ENCODE measurements at regions not wholly inside any gene's neighbourhood (a gene's known extent, or its start where the extent isn't known, plus 50 kb on each side); places are given as distances from the start of the nearest gene placed in this dataset.

- no peak overlapping the region for H2AFZ ChIP-seq (ENCODE audit: low read depth, low read length)
- CTCF ChIA-PET: no interaction called here
- H3K9me1 ChIP-seq (replicated peaks; ENCODE audit: control insufficient read depth, extremely low read depth, insufficient read depth, low read length): no peaks in the 10 kb centered on the region
- no peak overlapping the region for H3K9ac ChIP-seq (replicated peaks; ENCODE audit: extremely low read depth, insufficient read depth, low read length)
- H3K79me2 ChIP-seq (ENCODE audit: control insufficient read depth, insufficient read depth, low read length): no peaks in the 10 kb centered on the region
- no peak for FAIRE-seq
- no peak for TF ChIP-seq JUN (IDR thresholded peaks at IDR 0.05; ENCODE audit: borderline replicate concordance, insufficient read depth, insufficient read length, low read depth)
- DNase-seq (ENCODE audit: low read depth, low spot score): no peak
- H3K36me3 ChIP-seq (ENCODE audit: control insufficient read depth in 2 of 2, extremely low read depth in 1 of 2, insufficient read depth in 2 of 2, low read length in 2 of 2): no peaks in the 10 kb centered on the region
- no peaks in the 10 kb centered on the region for H4K20me1 ChIP-seq (replicated peaks; ENCODE audit: control insufficient read depth, extremely low read depth, insufficient read depth, low read length)
- no peaks in the 10 kb centered on the region for H3K9me3 ChIP-seq (replicated peaks; ENCODE audit: control insufficient read depth, insufficient read depth, low read length)
- H3K4me1 ChIP-seq (ENCODE audit: control insufficient read depth, extremely low read depth, insufficient read depth, low read length): no peaks in the 10 kb centered on the region
- dilution Hi-C loops (cut with MboI; ENCODE audit: extremely low pct_ligation_motif_present, low sequenced_read_pairs): no loop called here
- POLR2A ChIA-PET: no interaction called here
- H3K4me2 ChIP-seq (ENCODE audit: insufficient read depth, low read length): no peak overlapping the region
- BruUV-seq (replicated peaks): no TSS peak
- intact Hi-C loops (cut with micrococcal nuclease): no loop called here
- no peaks in the 10 kb centered on the region for H3K27me3 ChIP-seq (ENCODE audit: control insufficient read depth in 2 of 2, insufficient read depth in 2 of 2, low read length in 2 of 2)
- H3K4me3 ChIP-seq (replicated peaks in 1 of 3; ENCODE audit: insufficient read depth in 1 of 3, low read depth in 1 of 3, low read length in 3 of 3): no peak overlapping the region
- H3K27ac ChIP-seq (ENCODE audit: insufficient read depth, low read depth, low read length): no peak overlapping the region
These were observed 328.7 kb downstream of the SMAD2 start for GRCh38 chr18:47601581-47602272.

GRCh38 chr18:47595831-47596501 lies 334.5 kb downstream of the SMAD2 start:
- Histone ChIP-seq H3K79me2 (ENCODE audit: control insufficient read depth, insufficient read depth, low read length) (no peaks in the 10 kb centered on the region), H3K27ac (ENCODE audit: insufficient read depth, low read depth, low read length) (no peak overlapping the region), H3K9me3 (replicated peaks; ENCODE audit: control insufficient read depth, insufficient read depth, low read length) (no peaks in the 10 kb centered on the region), H2AFZ (ENCODE audit: low read depth, low read length) (no peak overlapping the region), H3K9me1 (replicated peaks; ENCODE audit: control insufficient read depth, extremely low read depth, insufficient read depth, low read length) (no peaks in the 10 kb centered on the region), H3K36me3 (ENCODE audit: control insufficient read depth in 2 of 2, extremely low read depth in 1 of 2, insufficient read depth in 2 of 2, low read length in 2 of 2) (no peaks in the 10 kb centered on the region), H3K27me3 (ENCODE audit: control insufficient read depth in 2 of 2, insufficient read depth in 2 of 2, low read length in 2 of 2) (peaks cover 0 to 2% of the 10 kb centered on the region in 2 experiments), H3K4me3 (replicated peaks in 1 of 3; ENCODE audit: insufficient read depth in 1 of 3, low read depth in 1 of 3, low read length in 3 of 3) (no peak overlapping the region), H3K4me1 (ENCODE audit: control insufficient read depth, extremely low read depth, insufficient read depth, low read length) (no peaks in the 10 kb centered on the region), H4K20me1 (replicated peaks; ENCODE audit: control insufficient read depth, extremely low read depth, insufficient read depth, low read length) (no peaks in the 10 kb centered on the region), H3K4me2 (ENCODE audit: insufficient read depth, low read length) (no peak overlapping the region), H3K9ac (replicated peaks; ENCODE audit: extremely low read depth, insufficient read depth, low read length) (no peak overlapping the region)
- dilution Hi-C loops (cut with MboI; ENCODE audit: extremely low pct_ligation_motif_present, low sequenced_read_pairs): no loop called here
- ChIA-PET CTCF (interaction anchor here (1.4 kb wide), 1 partner anchor 153 kb away, joined by 4 read pairs; no protein-coding TSS in a partner anchor), POLR2A (no interaction called here)
- no TSS peak for BruUV-seq (replicated peaks)
- FAIRE-seq (no peak), DNase-seq (ENCODE audit: low read depth, low spot score) (peak; percentile 1)
- no peak for TF ChIP-seq GATA2 (IDR thresholded peaks at IDR 0.05; ENCODE audit: insufficient read depth, insufficient read length, low read depth, low read length)
- peak; percentile 27 to 38 for TF ChIP-seq CTCF (IDR thresholded peaks at IDR 0.05; ENCODE audit: extremely low read depth in 1 of 2, insufficient read depth in 1 of 2, low read depth in 1 of 2, low read length in 2 of 2)
- intact Hi-C loops (cut with micrococcal nuclease): loop anchor here (1.0 kb wide), 1 partner anchor 153 kb away; no protein-coding TSS in a partner anchor
